NCI-H1694 (cell line): ENCODE measurements at regions not wholly inside any gene's neighbourhood (a gene's known extent, or its start where the extent isn't known, plus 50 kb on each side); places are given as distances from the start of the nearest gene placed in this dataset.

Experiments
- DNase-seq: peaks from one replicate; lab custom pipeline; 2025; lab: John Stamatoyannopoulos, UW

GRCh38 chr1:55578646-55579045 lies 363.5 kb upstream of the USP24 start:
- DNase-seq = no peak

- no peak for DNase-seq
These were observed 360.6 kb upstream of the USP24 start for GRCh38 chr1:55575571-55576279.

- DNase-seq = no peak
These were observed 359.6 kb upstream of the USP24 start for GRCh38 chr1:55574691-55575225.

- DNase-seq = no peak
These were observed 357.9 kb upstream of the USP24 start for GRCh38 chr1:55572878-55573734.

- DNase-seq = no peak
These were observed 356.6 kb upstream of the USP24 start for GRCh38 chr1:55571767-55572166.

GRCh38 chr1:55569417-55569816 lies 354.3 kb upstream of the USP24 start:
- no peak for DNase-seq

- DNase-seq = no peak
These were observed 353.6 kb upstream of the USP24 start for GRCh38 chr1:55568732-55569131.

GRCh38 chr1:55560266-55560665 lies 345.1 kb upstream of the USP24 start:
- DNase-seq = no peak

GRCh38 chr1:55559842-55560241 lies 344.7 kb upstream of the USP24 start:
- DNase-seq = no peak

GRCh38 chr1:55559161-55559611 lies 344.0 kb upstream of the USP24 start:
- peak; percentile 73 for DNase-seq

GRCh38 chr1:55558515-55558914 lies 343.4 kb upstream of the USP24 start:
- DNase-seq = no peak

- peak; percentile 75 for DNase-seq
These were observed 341.0 kb upstream of the USP24 start for GRCh38 chr1:55555956-55556725.

GRCh38 chr1:55554611-55555010 lies 339.4 kb upstream of the USP24 start:
- DNase-seq = peak; percentile 75

GRCh38 chr1:55552636-55553035 lies 337.5 kb upstream of the USP24 start:
- no peak for DNase-seq

- DNase-seq = no peak
These were observed 332.2 kb upstream of the USP24 start for GRCh38 chr1:55547405-55547804.

GRCh38 chr1:55546553-55546952 lies 331.4 kb upstream of the USP24 start:
- DNase-seq = no peak

- no peak for DNase-seq
These were observed 329.7 kb upstream of the USP24 start for GRCh38 chr1:55544826-55545225.

GRCh38 chr1:55542901-55543504 lies 327.8 kb upstream of the USP24 start:
- DNase-seq = no peak

- DNase-seq = no peak
These were observed 326.1 kb upstream of the USP24 start for GRCh38 chr1:55541296-55541695.

GRCh38 chr1:55539652-55540512 lies 324.7 kb upstream of the USP24 start:
- no peak for DNase-seq

GRCh38 chr1:55538428-55538827 lies 323.3 kb upstream of the USP24 start:
- DNase-seq = no peak
